Nephron (organoid): ENCODE measurements at regions not wholly inside any gene's neighbourhood (a gene's known extent, or its start where the extent isn't known, plus 50 kb on each side); places are given as distances from the start of the nearest gene placed in this dataset.

ENCODE experiments used
- H3K27ac Mint-ChIP-seq, 3 experiments: 2 replicates each; pipeline ENCODE4 v1.8.0; 2020; ENCODE audit warnings: mixed read lengths in 3 of 3, mild to moderate bottlenecking in 2 of 3, moderate library complexity in 1 of 3
- H3K27me3 Mint-ChIP-seq: 2 replicates; pipeline ENCODE4 v1.8.0; 2021; ENCODE audit warnings: low read depth, mild to moderate bottlenecking, moderate library complexity, mixed read lengths
- H3K36me3 Mint-ChIP-seq: 2 replicates; pipeline ENCODE4 v1.8.0; 2020; ENCODE audit warnings: low read depth, mixed read lengths
- H3K4me1 Mint-ChIP-seq: 2 replicates; pipeline ENCODE4 v1.8.0; 2020; ENCODE audit warnings: mixed read lengths
- H3K4me3 Mint-ChIP-seq, 3 experiments: 2 replicates each; pipeline ENCODE4 v1.8.0; 2020; ENCODE audit warnings: mild to moderate bottlenecking in 3 of 3, mixed read lengths in 3 of 3, moderate library complexity in 2 of 3
- H3K9me3 Mint-ChIP-seq: 2 replicates; pipeline ENCODE4 v1.8.0; 2020; ENCODE audit warnings: mixed read lengths
- CTCF ChIP-seq, 3 experiments: fragments of 200-600 bp; sonication (generic); IDR thresholded peaks; one replicate each; pipeline ENCODE4 v1.5.0; 2021; ENCODE audit warnings: antibody characterized with exemption in 3 of 3; ENCODE audit not compliant: unreplicated experiment in 3 of 3

GRCh38 chr4:138868562-138868961 is 147.0 kb upstream of the NOCT start:
- no peaks in the 10 kb centered on the region for H3K27me3 Mint-ChIP-seq
- H3K27ac Mint-ChIP-seq = no peak overlapping the region
- no peaks in the 10 kb centered on the region for H3K9me3 Mint-ChIP-seq
- no peaks in the 10 kb centered on the region for H3K36me3 Mint-ChIP-seq
- no peak overlapping the region for H3K4me3 Mint-ChIP-seq
- H3K4me1 Mint-ChIP-seq = peaks cover 22% of the 10 kb centered on the region
- TF ChIP-seq CTCF (IDR thresholded peaks at IDR 0.05; ENCODE audit: unreplicated experiment in 3 of 3) = no peak

- Mint-ChIP-seq H3K27me3 (no peaks in the 10 kb centered on the region), H3K9me3 (no peaks in the 10 kb centered on the region), H3K4me1 (peaks cover 24% of the 10 kb centered on the region), H3K27ac (no peak overlapping the region), H3K36me3 (no peaks in the 10 kb centered on the region), H3K4me3 (no peak overlapping the region)
- no peak for TF ChIP-seq CTCF (IDR thresholded peaks at IDR 0.05; ENCODE audit: unreplicated experiment in 3 of 3)
Measured at GRCh38 chr4:138867404-138867803, 148.2 kb upstream of the NOCT start.

GRCh38 chr4:138866314-138866713 is 149.3 kb upstream of the NOCT start:
- no peak overlapping the region for H3K27ac Mint-ChIP-seq
- no peaks in the 10 kb centered on the region for H3K9me3 Mint-ChIP-seq
- H3K27me3 Mint-ChIP-seq = no peaks in the 10 kb centered on the region
- no peaks in the 10 kb centered on the region for H3K36me3 Mint-ChIP-seq
- no peak for TF ChIP-seq CTCF (IDR thresholded peaks at IDR 0.05; ENCODE audit: unreplicated experiment in 3 of 3)
- no peak overlapping the region for H3K4me3 Mint-ChIP-seq
- peaks cover 28% of the 10 kb centered on the region for H3K4me1 Mint-ChIP-seq

GRCh38 chr4:138865765-138866164 is 149.8 kb upstream of the NOCT start:
- peak overlapping the region in 1 of 3 experiments; percentile 52 for H3K27ac Mint-ChIP-seq
- H3K27me3 Mint-ChIP-seq = no peaks in the 10 kb centered on the region
- H3K36me3 Mint-ChIP-seq = no peaks in the 10 kb centered on the region
- H3K4me3 Mint-ChIP-seq = no peak overlapping the region
- TF ChIP-seq CTCF (IDR thresholded peaks at IDR 0.05; ENCODE audit: unreplicated experiment in 3 of 3) = no peak
- H3K9me3 Mint-ChIP-seq = no peaks in the 10 kb centered on the region
- H3K4me1 Mint-ChIP-seq = peaks cover 22% of the 10 kb centered on the region

GRCh38 chr4:138864961-138865720 is 150.4 kb upstream of the NOCT start:
- Mint-ChIP-seq H3K9me3 (no peaks in the 10 kb centered on the region), H3K36me3 (no peaks in the 10 kb centered on the region), H3K27ac (peak overlapping the region; percentile 44 to 52 (median 51)), H3K4me3 (no peak overlapping the region), H3K4me1 (peaks cover 21% of the 10 kb centered on the region), H3K27me3 (no peaks in the 10 kb centered on the region)
- no peak for TF ChIP-seq CTCF (IDR thresholded peaks at IDR 0.05; ENCODE audit: unreplicated experiment in 3 of 3)

- TF ChIP-seq CTCF (IDR thresholded peaks at IDR 0.05; ENCODE audit: unreplicated experiment in 3 of 3) = no peak
- H3K4me3 Mint-ChIP-seq = no peak overlapping the region
- no peaks in the 10 kb centered on the region for H3K9me3 Mint-ChIP-seq
- no peaks in the 10 kb centered on the region for H3K27me3 Mint-ChIP-seq
- peaks cover 21% of the 10 kb centered on the region for H3K4me1 Mint-ChIP-seq
- no peak overlapping the region for H3K27ac Mint-ChIP-seq
- no peaks in the 10 kb centered on the region for H3K36me3 Mint-ChIP-seq
Measured at GRCh38 chr4:138863160-138863559, 152.4 kb upstream of the NOCT start.
